ENCODE measurements at regions not wholly inside any gene's neighbourhood (a gene's known extent, or its start where the extent isn't known, plus 50 kb on each side); places are given as distances from the start of the nearest gene placed in this dataset.

DNA sequence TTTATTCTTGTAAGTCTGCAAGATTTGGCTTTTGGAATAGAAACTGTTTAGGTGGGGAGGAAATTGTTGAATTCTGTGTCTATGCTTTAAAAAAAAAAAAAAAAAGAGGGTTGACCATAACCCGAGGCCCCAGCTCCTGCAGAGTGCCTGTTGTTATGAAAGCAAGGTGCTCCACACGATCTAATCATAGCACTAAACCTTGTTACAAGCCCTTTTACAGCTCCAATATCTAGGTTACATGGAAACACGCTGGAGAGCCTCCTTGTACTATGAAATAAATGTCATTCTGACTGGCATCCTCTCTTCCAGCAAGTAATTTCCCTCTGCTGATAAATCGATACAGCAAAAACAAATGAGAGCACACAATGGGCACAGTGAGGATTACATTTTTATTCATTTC, 303.1 kb upstream of the SOX5 start:
- H3K27ac ChIP-seq: no peak overlapping the region

DNA sequence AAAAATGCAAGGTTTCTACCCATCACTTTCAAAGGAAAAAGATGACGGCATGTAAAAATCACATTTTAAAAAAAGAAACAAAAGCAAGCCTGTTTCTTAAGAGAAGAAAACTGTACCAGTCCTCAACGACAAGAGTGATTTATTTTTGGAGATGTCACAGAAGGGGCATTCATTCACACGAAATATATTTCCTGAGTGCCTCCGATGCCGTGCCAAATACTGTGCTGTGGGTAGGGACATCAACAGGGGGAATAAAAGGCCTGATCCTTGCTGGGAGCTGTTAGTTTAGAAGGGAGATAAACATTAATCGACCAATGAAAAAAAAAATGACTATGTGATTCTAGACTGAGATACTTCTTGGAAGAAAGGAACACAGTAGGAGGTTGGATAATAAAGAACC, 297.5 kb upstream of the SOX5 start:
- H3K27me3 ChIP-seq (replicated peaks; ENCODE audit: insufficient read depth): no peaks in the 10 kb centered on the region
- H3K4me1 ChIP-seq (ENCODE audit: insufficient read depth): no peaks in the 10 kb centered on the region
- H3F3A ChIP-seq (ENCODE audit: insufficient read depth): no peaks in the 10 kb centered on the region
- no peak overlapping the region for H3K9ac ChIP-seq
- in situ Hi-C loops (cut with MboI): no loop called here
- TF ChIP-seq EZH2phosphoT487 (IDR thresholded peaks at IDR 0.05; ENCODE audit: insufficient read depth, low read depth): no peak
- no peak overlapping the region for H3K4me2 ChIP-seq (ENCODE audit: unreplicated experiment)
- H3K36me3 ChIP-seq (ENCODE audit: low read depth): no peaks in the 10 kb centered on the region
- no peaks in the 10 kb centered on the region for H3K79me2 ChIP-seq (ENCODE audit: insufficient read depth)
- no peak overlapping the region for H3K27ac ChIP-seq
- no peaks in the 10 kb centered on the region for H4K20me1 ChIP-seq (ENCODE audit: insufficient read depth)
- DNase-seq: no peak
- no peak overlapping the region for H3K4me3 ChIP-seq
- WGBS, 2 experiments (ENCODE audit: low coverage in 1 of 2, low lambda C conversion rate in 2 of 2, missing lambda C conversion rate in 2 of 2): 41 to 45% methylated on average over 6 of the region's 6 CpGs
- no peak overlapping the region for H2AFZ ChIP-seq
- H3K9me2 ChIP-seq (ENCODE audit: insufficient read depth): no peaks in the 10 kb centered on the region
- H3K9me3 ChIP-seq (ENCODE audit: low read depth): no peaks in the 10 kb centered on the region

More for the DNA sequence above, 303.1 kb upstream of the SOX5 start:
- Histone ChIP-seq H3K27me3 (replicated peaks; ENCODE audit: insufficient read depth) (no peaks in the 10 kb centered on the region), H3F3A (ENCODE audit: insufficient read depth) (no peaks in the 10 kb centered on the region), H4K20me1 (ENCODE audit: insufficient read depth) (no peaks in the 10 kb centered on the region), H3K4me1 (ENCODE audit: insufficient read depth) (no peaks in the 10 kb centered on the region), H3K9me3 (ENCODE audit: low read depth) (no peaks in the 10 kb centered on the region), H2AFZ (no peak overlapping the region), H3K4me2 (ENCODE audit: unreplicated experiment) (no peak overlapping the region), H3K36me3 (ENCODE audit: low read depth) (no peaks in the 10 kb centered on the region), H3K79me2 (ENCODE audit: insufficient read depth) (no peaks in the 10 kb centered on the region), H3K9me2 (ENCODE audit: insufficient read depth) (no peaks in the 10 kb centered on the region), H3K9ac (no peak overlapping the region), H3K4me3 (no peak overlapping the region)
- no peak for TF ChIP-seq EZH2 (IDR thresholded peaks at IDR 0.05; ENCODE audit: insufficient read depth, poor library complexity, severe bottlenecking)
- TF ChIP-seq EZH2phosphoT487 (IDR thresholded peaks at IDR 0.05; ENCODE audit: insufficient read depth, low read depth): no peak
- 1 to 3% methylated on average over 4 of the region's 4 CpGs for WGBS, 2 experiments (ENCODE audit: low coverage in 1 of 2, low lambda C conversion rate in 2 of 2, missing lambda C conversion rate in 2 of 2)
- in situ Hi-C loops (cut with MboI): no loop called here
- no peak for DNase-seq

DNA sequence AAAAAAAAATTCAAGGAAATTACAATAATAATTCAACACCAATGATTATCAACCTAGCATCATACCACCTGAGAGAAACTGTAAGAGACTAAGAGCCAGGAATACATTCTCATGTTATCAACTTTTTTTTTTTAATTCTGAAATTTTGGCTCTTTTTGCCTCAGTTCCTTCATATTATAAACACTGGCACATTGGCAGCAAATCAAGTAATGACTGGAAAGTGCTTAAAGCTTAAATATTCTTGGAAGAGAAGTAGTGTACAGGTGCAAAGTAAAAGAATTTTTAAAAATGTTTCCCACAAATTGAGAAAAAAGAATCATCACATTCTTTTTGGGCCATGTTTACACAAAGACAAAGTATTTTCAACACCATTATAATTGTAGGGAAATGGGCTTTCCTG, 296.9 kb upstream of the SOX5 start:
- no peaks in the 10 kb centered on the region for H3K27me3 ChIP-seq (replicated peaks; ENCODE audit: insufficient read depth)
- H3K4me1 ChIP-seq (ENCODE audit: insufficient read depth): no peaks in the 10 kb centered on the region
- no peaks in the 10 kb centered on the region for H3F3A ChIP-seq (ENCODE audit: insufficient read depth)
- in situ Hi-C loops (cut with MboI): no loop called here
- no peaks in the 10 kb centered on the region for H3K9me2 ChIP-seq (ENCODE audit: insufficient read depth)
- no peaks in the 10 kb centered on the region for H3K36me3 ChIP-seq (ENCODE audit: low read depth)
- no peak overlapping the region for H3K4me2 ChIP-seq (ENCODE audit: unreplicated experiment)
- H3K9me3 ChIP-seq (ENCODE audit: low read depth): no peaks in the 10 kb centered on the region
- H2AFZ ChIP-seq: no peak overlapping the region
- DNase-seq: no peak
- no peaks in the 10 kb centered on the region for H4K20me1 ChIP-seq (ENCODE audit: insufficient read depth)
- H3K79me2 ChIP-seq (ENCODE audit: insufficient read depth): no peaks in the 10 kb centered on the region
- no peak overlapping the region for H3K27ac ChIP-seq
- no peak for TF ChIP-seq EZH2phosphoT487 (IDR thresholded peaks at IDR 0.05; ENCODE audit: insufficient read depth, low read depth)
- no peak overlapping the region for H3K9ac ChIP-seq
- H3K4me3 ChIP-seq: no peak overlapping the region

DNA sequence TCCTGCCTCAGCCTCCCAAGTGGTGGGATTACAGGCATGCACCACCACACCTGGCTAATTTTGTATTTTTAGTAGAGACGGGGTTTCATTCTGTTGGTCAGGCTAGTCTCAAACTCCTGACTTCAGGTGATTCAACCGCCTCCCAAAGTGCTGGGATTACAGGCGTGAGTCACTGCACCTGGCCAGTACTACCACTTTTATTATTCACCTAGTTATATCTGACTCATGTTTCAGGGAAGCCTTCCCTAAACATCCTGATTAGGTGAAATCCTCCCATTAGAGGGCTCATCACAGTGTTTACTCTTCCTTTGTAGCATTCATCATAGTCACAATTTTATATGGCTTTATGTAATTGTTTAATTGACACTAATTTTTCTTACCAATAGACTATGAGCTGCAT, 295.3 kb upstream of the SOX5 start:
- no peak for TF ChIP-seq EZH2 (IDR thresholded peaks at IDR 0.05; ENCODE audit: insufficient read depth, poor library complexity, severe bottlenecking)
- TF ChIP-seq EZH2phosphoT487 (IDR thresholded peaks at IDR 0.05; ENCODE audit: insufficient read depth, low read depth): no peak
- no peak overlapping the region for H3K9ac ChIP-seq
- H3K9me3 ChIP-seq (ENCODE audit: low read depth): no peaks in the 10 kb centered on the region
- in situ Hi-C loops (cut with MboI): no loop called here
- no peaks in the 10 kb centered on the region for H3K9me2 ChIP-seq (ENCODE audit: insufficient read depth)
- WGBS, 2 experiments (ENCODE audit: low coverage in 1 of 2, low lambda C conversion rate in 2 of 2, missing lambda C conversion rate in 2 of 2): 65 to 69% methylated on average over 3 of the region's 3 CpGs
- no peak overlapping the region for H3K27ac ChIP-seq
- H3K4me1 ChIP-seq (ENCODE audit: insufficient read depth): no peaks in the 10 kb centered on the region
- no peak overlapping the region for H3K4me2 ChIP-seq (ENCODE audit: unreplicated experiment)
- no peak overlapping the region for H2AFZ ChIP-seq
- no peaks in the 10 kb centered on the region for H3K27me3 ChIP-seq (replicated peaks; ENCODE audit: insufficient read depth)
- H4K20me1 ChIP-seq (ENCODE audit: insufficient read depth): no peaks in the 10 kb centered on the region
- H3K4me3 ChIP-seq: no peak overlapping the region
- no peaks in the 10 kb centered on the region for H3F3A ChIP-seq (ENCODE audit: insufficient read depth)
- H3K36me3 ChIP-seq (ENCODE audit: low read depth): no peaks in the 10 kb centered on the region
- no peak for DNase-seq
- H3K79me2 ChIP-seq (ENCODE audit: insufficient read depth): no peaks in the 10 kb centered on the region

DNA sequence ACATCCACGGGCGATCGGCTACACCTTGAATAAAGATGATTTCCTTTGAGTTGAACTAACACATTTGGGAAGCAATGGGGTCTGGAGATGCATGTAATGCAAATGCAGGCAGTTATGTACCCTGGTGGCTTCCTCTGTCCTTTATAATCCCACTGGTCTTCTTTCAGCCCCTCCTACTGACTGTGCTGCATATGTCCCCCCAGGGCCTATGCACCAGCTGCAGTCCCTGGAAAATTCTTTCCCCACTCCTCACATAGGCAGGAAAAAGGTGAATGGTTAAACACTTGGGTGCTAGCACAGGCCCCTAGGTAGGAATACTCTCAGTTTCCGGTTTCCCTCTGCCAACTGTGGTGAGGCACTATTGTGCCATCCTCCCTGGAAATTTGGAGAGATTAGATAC, 294.8 kb upstream of the SOX5 start:
- no peaks in the 10 kb centered on the region for H4K20me1 ChIP-seq (ENCODE audit: insufficient read depth)
- H3K9me3 ChIP-seq (ENCODE audit: low read depth): no peaks in the 10 kb centered on the region
- no peaks in the 10 kb centered on the region for H3K27me3 ChIP-seq (replicated peaks; ENCODE audit: insufficient read depth)
- no peak overlapping the region for H2AFZ ChIP-seq
- no peak for TF ChIP-seq EZH2 (IDR thresholded peaks at IDR 0.05; ENCODE audit: insufficient read depth, poor library complexity, severe bottlenecking)
- TF ChIP-seq EZH2phosphoT487 (IDR thresholded peaks at IDR 0.05; ENCODE audit: insufficient read depth, low read depth): no peak
- H3K9ac ChIP-seq: no peak overlapping the region
- H3K79me2 ChIP-seq (ENCODE audit: insufficient read depth): no peaks in the 10 kb centered on the region
- H3K9me2 ChIP-seq (ENCODE audit: insufficient read depth): no peaks in the 10 kb centered on the region
- no peak for DNase-seq
- WGBS, 2 experiments (ENCODE audit: low coverage in 1 of 2, low lambda C conversion rate in 2 of 2, missing lambda C conversion rate in 2 of 2): 63 to 73% methylated on average over 4 of the region's 4 CpGs
- H3K36me3 ChIP-seq (ENCODE audit: low read depth): no peaks in the 10 kb centered on the region
- H3F3A ChIP-seq (ENCODE audit: insufficient read depth): no peaks in the 10 kb centered on the region
- H3K4me1 ChIP-seq (ENCODE audit: insufficient read depth): no peaks in the 10 kb centered on the region
- H3K4me3 ChIP-seq: no peak overlapping the region
- H3K27ac ChIP-seq: no peak overlapping the region
- no peak overlapping the region for H3K4me2 ChIP-seq (ENCODE audit: unreplicated experiment)
- in situ Hi-C loops (cut with MboI): no loop called here
